ENCODE measurements at regions not wholly inside any gene's neighbourhood (a gene's known extent, or its start where the extent isn't known, plus 50 kb on each side); places are given as distances from the start of the nearest gene placed in this dataset.

- TF ChIP-seq ARID5B (CRISPR knock-in tag; IDR thresholded peaks at IDR 0.05) (peak; percentile 88), TAF15 (IDR thresholded peaks at IDR 0.05; ENCODE audit: low read depth, low read length, poor library complexity, severe bottlenecking) (no peak), ZNF510 (CRISPR knock-in tag; IDR thresholded peaks at IDR 0.05; ENCODE audit: low read depth) (no peak), ZNF17 (CRISPR knock-in tag; IDR thresholded peaks at IDR 0.05) (no peak), PRPF4 (IDR thresholded peaks at IDR 0.05; ENCODE audit: low read depth, low read length, poor library complexity, severe bottlenecking) (no peak), HDAC6 (IDR thresholded peaks at IDR 0.05; ENCODE audit: low read depth, low read length) (no peak), CCAR2 (optimal IDR thresholded peaks at IDR 0.05; ENCODE audit: low read depth, low read length) (no peak)
- TF ChIP-seq, protein P1, sequence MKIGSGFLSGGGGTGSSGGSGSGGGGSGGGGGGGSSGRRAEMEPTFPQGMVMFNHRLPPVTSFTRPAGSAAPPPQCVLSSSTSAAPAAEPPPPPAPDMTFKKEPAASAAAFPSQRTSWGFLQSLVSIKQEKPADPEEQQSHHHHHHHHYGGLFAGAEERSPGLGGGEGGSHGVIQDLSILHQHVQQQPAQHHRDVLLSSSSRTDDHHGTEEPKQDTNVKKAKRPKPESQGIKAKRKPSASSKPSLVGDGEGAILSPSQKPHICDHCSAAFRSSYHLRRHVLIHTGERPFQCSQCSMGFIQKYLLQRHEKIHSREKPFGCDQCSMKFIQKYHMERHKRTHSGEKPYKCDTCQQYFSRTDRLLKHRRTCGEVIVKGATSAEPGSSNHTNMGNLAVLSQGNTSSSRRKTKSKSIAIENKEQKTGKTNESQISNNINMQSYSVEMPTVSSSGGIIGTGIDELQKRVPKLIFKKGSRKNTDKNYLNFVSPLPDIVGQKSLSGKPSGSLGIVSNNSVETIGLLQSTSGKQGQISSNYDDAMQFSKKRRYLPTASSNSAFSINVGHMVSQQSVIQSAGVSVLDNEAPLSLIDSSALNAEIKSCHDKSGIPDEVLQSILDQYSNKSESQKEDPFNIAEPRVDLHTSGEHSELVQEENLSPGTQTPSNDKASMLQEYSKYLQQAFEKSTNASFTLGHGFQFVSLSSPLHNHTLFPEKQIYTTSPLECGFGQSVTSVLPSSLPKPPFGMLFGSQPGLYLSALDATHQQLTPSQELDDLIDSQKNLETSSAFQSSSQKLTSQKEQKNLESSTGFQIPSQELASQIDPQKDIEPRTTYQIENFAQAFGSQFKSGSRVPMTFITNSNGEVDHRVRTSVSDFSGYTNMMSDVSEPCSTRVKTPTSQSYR (CRISPR knock-in tag; IDR thresholded peaks at IDR 0.05; ENCODE audit: borderline replicate concordance) = peak; percentile 46; the same call in 1 of the 2 replicates
- TF ChIP-seq, protein P2, sequence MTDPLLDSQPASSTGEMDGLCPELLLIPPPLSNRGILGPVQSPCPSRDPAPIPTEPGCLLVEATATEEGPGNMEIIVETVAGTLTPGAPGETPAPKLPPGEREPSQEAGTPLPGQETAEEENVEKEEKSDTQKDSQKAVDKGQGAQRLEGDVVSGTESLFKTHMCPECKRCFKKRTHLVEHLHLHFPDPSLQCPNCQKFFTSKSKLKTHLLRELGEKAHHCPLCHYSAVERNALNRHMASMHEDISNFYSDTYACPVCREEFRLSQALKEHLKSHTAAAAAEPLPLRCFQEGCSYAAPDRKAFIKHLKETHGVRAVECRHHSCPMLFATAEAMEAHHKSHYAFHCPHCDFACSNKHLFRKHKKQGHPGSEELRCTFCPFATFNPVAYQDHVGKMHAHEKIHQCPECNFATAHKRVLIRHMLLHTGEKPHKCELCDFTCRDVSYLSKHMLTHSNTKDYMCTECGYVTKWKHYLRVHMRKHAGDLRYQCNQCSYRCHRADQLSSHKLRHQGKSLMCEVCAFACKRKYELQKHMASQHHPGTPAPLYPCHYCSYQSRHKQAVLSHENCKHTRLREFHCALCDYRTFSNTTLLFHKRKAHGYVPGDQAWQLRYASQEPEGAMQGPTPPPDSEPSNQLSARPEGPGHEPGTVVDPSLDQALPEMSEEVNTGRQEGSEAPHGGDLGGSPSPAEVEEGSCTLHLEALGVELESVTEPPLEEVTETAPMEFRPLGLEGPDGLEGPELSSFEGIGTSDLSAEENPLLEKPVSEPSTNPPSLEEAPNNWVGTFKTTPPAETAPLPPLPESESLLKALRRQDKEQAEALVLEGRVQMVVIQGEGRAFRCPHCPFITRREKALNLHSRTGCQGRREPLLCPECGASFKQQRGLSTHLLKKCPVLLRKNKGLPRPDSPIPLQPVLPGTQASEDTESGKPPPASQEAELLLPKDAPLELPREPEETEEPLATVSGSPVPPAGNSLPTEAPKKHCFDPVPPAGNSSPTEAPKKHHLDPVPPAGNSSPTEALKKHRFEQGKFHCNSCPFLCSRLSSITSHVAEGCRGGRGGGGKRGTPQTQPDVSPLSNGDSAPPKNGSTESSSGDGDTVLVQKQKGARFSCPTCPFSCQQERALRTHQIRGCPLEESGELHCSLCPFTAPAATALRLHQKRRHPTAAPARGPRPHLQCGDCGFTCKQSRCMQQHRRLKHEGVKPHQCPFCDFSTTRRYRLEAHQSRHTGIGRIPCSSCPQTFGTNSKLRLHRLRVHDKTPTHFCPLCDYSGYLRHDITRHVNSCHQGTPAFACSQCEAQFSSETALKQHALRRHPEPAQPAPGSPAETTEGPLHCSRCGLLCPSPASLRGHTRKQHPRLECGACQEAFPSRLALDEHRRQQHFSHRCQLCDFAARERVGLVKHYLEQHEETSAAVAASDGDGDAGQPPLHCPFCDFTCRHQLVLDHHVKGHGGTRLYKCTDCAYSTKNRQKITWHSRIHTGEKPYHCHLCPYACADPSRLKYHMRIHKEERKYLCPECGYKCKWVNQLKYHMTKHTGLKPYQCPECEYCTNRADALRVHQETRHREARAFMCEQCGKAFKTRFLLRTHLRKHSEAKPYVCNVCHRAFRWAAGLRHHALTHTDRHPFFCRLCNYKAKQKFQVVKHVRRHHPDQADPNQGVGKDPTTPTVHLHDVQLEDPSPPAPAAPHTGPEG (CRISPR knock-in tag; IDR thresholded peaks at IDR 0.05) = no peak
- TF ChIP-seq, protein P3, sequence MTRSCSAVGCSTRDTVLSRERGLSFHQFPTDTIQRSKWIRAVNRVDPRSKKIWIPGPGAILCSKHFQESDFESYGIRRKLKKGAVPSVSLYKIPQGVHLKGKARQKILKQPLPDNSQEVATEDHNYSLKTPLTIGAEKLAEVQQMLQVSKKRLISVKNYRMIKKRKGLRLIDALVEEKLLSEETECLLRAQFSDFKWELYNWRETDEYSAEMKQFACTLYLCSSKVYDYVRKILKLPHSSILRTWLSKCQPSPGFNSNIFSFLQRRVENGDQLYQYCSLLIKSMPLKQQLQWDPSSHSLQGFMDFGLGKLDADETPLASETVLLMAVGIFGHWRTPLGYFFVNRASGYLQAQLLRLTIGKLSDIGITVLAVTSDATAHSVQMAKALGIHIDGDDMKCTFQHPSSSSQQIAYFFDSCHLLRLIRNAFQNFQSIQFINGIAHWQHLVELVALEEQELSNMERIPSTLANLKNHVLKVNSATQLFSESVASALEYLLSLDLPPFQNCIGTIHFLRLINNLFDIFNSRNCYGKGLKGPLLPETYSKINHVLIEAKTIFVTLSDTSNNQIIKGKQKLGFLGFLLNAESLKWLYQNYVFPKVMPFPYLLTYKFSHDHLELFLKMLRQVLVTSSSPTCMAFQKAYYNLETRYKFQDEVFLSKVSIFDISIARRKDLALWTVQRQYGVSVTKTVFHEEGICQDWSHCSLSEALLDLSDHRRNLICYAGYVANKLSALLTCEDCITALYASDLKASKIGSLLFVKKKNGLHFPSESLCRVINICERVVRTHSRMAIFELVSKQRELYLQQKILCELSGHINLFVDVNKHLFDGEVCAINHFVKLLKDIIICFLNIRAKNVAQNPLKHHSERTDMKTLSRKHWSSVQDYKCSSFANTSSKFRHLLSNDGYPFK (CRISPR knock-in tag; IDR thresholded peaks at IDR 0.05; ENCODE audit: borderline replicate concordance) = no peak
- TF ChIP-seq, protein P4, sequence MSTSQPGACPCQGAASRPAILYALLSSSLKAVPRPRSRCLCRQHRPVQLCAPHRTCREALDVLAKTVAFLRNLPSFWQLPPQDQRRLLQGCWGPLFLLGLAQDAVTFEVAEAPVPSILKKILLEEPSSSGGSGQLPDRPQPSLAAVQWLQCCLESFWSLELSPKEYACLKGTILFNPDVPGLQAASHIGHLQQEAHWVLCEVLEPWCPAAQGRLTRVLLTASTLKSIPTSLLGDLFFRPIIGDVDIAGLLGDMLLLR (CRISPR knock-in tag; IDR thresholded peaks at IDR 0.05) = no peak
Measured at GRCh38 chr6:27061235-27061993, 186.1 kb upstream of the PRSS16 start (continued).

Data from HepG2 (cell line).